NCI-H1092 treated with DMSO at 0.1 percent for 48 hours (cell line): ENCODE measurements at regions not wholly inside any gene's neighbourhood (a gene's known extent, or its start where the extent isn't known, plus 50 kb on each side); places are given as distances from the start of the nearest gene placed in this dataset.
A peak's percentile ranks its signal among the peaks of the same experiment; 100 is the strongest.
"Not testable (repeated sequence)": the region's sequence is repeated elsewhere in the genome, so short reads cannot be mapped to it uniquely, and the experiment has no call there.

Experiments
- DNase-seq: peaks from one replicate; lab custom pipeline; 2025; lab: John Stamatoyannopoulos, UW

DNA sequence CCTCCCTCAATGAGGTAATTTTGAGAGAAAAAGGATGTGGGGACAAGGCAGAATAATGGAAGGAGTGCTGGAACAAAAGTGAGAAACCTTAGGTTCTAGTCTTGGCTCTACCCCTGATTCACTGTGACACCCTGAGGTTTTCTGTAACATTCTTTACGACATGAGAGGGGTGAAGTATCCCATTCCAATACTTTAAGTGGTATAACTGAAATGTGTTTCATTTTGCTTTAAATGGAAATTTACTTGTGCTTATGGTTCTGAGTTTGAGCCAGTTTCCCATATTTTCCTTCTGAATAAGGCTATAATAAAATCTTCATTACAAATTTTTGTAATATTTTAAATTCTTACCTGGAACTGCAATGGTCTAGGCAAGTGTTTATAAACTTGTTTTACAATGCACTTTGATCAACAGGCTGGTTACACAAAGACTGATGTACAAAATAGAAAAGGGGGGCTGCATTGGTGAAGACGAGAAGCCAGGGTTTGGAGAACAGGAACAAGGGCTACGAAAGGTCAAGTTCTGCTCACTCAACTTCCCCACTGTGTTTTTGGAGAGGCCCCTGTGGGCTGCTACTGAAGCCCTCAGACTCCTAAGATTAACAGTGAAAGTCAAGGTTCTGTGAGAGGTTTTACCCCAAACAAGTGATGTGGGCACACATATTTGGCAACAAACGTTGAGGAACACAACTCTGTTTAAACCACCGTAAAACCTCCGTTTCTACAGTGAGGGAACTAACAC, 171.9 kb upstream of the ELL2 start:
- no peak for DNase-seq

DNA sequence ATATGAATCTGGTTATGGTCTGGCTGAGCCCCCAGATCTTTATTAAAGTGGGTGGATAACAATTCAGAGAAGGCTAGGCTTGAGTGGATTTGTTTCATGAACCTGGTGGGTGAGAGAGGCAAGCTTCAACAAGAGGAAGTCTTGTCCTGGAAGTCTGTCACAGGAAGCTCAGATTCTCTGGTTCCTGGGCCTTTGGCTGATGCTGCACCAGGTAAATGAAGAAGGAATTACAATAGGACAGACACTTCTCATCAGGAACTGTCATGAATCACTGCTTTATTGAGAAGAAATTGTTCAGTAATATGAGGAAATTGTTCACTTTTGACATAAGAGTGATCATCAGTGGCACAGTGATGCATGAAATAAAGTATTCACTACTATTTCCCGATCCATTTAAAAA, 167.6 kb upstream of the ELL2 start:
- no peak for DNase-seq

DNA sequence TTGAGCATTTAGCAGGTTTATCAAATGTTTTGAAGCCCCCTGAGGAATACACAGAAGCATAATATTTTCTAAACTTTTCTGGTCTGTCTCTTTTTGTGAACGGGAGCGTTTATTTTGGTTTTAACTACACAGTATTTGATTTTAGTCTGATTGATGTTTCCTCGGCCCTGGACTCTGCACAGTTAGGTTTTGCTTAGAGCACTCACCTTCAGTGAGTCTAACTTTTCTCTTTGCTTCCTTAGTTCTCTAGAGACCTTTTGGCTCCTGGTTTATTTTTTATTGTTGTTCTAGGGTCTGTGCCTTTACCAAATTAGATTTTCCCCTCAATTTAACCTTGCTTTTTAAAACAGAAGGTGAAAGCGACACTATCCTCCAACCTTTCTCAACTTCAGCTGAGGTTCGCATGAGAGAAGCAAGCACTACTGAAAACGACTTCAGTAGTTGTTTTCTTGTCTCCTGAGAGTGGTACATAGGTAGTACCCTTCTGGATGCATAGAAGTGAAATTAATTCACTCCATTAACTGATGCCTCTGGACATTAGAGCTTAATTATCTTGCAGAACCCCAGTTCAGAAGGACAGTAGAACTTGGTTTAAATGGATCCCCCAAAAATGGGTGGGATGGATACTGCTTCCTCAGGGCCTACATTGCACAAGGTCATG, 166.7 kb upstream of the ELL2 start:
- DNase-seq = no peak

DNA sequence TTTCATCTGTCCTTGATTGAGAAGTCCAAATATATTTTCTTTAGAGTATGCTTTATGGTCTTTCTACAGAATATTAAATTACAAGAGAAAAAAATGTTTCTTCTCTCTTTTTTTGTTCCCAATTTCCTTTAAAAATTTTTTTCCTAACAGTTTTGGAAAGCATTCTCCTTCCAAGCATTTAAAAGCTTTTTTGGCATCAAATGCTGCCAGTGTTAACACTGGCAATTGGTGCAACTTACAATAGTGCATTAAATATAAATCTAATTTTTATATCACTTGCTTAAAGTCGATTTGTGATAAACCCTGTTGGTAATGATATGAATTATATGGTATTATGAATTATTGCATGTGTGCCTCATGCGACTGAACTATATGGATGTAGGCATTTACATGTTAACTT, 165.9 kb upstream of the ELL2 start:
- DNase-seq = peak; percentile 14

- no peak for DNase-seq
Observed at GRCh38 chr5:96125231-96125891, 163.7 kb upstream of the ELL2 start.

DNA sequence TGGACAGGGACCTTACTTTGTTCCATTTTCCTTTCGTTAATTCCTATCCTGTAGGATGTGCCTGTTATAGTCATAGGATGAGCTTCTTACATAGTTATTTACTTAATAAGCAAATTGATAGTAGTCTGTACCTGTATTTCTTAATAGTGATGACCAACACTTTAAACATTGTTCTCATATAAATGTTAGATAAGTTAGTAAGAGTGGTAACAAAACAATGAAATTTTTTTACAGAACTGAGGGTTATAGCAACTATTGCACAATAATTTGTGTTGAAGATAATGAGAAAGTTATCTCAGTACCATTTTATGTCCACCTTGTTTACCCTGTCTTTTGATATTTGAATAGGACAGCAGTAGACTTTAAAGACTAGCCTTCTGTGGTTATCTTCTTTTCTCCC, 162.9 kb upstream of the ELL2 start:
- no peak for DNase-seq

DNA sequence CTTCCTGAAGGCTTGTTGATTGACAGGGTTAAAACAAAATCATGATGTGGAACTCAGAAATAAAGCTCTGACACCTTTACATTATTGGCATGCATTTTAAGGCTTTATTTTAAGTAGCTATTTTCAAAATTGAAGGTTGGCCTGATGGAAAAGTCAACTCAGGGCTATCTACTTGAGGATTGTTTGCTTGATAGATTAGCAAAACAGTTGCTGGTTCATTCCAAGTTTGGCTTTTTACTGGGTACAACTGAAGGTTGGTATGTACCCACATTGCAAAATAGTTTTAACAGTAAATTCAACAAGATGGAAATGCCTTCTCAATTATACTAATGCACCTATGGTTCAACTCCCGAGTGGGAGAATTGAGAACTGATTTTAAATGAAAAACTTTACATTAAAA, 161.8 kb upstream of the ELL2 start:
- DNase-seq = no peak

DNA sequence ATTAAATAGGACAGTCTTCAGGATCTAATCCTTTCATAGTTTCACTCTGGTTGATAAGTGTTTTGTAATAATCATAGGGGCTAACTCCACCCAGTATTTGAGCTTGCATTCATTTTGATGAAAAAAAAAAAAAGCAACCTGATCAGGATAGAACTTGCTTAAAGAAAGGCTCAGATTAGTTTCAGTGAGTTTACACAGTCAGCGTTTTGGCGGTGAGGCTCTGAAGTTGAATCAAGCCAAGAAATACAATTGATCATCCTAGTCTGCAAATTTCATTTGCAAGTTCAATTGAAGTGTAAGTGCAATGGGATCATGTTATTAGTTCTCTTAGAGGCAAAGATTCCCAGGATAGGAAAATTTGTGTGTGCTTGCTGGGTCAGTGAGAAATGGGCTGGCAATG, 159.7 kb upstream of the ELL2 start:
- no peak for DNase-seq

DNA sequence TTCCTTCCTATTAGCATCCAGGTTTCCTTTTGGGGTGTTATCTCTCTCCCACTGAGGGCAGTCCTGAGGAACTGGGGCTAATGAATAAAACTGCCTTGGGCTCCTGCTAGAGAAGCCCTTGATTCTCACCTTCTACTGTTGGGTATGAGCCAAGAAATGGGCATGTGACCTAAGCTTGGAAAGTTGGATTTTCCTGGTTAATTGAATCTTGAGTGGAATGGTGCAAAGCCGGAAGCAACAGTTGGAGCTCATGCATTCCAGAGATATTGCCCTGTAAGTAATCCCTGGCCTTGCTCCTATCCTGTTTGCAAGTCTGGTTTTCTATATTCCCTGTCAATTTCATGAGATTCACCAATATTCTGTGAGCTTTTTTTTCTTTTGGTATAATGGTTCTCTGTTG, 158.5 kb upstream of the ELL2 start:
- no peak for DNase-seq

- no peak for DNase-seq
Observed at GRCh38 chr5:96117771-96118651, 156.4 kb upstream of the ELL2 start.

- no peak for DNase-seq
Observed at GRCh38 chr5:96115147-96115807, 153.6 kb upstream of the ELL2 start.

DNA sequence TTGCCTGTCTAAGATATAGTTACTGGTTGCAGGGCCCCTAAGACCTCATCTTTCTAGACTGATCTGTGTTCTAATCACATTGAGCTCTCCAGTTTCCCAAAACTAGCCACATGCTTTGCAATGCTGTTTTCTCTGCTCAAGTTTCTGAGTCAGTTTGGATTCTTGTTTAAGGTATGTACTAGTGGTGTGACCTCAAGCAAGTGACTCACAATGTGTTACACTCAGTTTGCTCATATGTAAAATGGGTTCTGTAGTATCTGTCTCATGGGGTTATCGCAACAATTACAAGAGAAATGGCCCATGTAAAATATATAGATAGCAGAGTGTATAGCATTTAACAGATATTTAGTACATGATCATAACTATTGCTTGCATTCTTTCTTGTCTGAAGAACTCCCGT, 153.1 kb upstream of the ELL2 start:
- no peak for DNase-seq

DNA sequence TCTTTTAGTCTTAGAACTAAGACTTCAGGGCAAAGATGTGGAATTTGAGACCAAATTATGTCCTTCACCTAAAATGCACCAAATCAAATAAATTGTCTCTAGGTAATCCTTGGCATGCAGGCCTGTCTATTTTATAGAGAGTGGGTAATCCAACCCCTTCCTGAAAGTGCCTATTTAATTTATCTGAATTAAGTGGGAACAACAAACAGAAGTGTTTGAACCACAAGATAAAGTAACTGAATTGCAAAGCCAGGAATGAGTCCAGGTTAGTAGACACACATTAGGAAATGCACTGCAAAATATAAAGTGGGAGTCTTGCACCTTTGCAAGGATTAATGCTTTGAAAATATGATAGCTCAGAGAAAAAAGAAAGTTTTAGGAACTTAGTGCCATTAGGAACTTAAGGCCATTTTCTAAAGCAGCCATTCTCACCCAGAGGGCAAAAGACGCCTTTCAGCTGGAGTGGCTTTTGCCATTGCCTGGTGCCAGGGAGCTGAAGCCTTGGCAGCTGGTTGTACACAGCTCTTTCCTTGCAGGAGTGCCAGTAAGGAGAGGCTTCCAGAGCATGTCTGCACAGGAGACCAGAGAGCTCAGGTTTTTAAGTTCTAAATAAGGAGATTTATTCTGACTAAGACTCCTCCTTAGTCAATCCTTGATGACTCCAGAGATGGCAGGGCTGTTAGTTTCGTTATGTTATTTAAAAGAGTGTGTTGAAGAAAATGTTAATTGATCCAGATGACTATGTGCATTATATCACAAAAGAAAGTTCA, 151.7 kb upstream of the ELL2 start:
- no peak for DNase-seq

- no peak for DNase-seq
Observed at GRCh38 chr5:96112703-96113102, 151.1 kb upstream of the ELL2 start.

GRCh38 chr5:96112123-96112670, 150.5 kb upstream of the ELL2 start:
- DNase-seq = no peak

GRCh38 chr5:96111080-96111756, 149.6 kb upstream of the ELL2 start:
- DNase-seq = no peak

DNA sequence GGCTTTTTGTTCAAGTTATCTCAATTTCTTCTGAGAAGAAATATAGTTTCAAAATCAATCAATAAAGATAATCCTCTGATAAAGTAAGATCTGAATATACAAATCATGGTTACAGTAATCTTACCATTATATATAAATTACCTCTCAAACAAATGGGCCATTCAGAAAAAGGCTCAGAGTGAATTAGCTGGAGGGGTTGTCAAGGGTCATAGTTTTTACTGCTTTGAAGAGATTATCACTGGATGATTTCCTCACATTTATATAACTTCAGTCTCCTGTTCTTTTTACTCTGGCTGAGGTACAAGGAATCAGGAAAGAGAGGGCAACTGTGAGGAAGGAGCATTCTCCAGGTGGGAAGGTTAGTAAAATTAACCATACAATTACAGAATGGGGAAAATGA, 148.6 kb upstream of the ELL2 start:
- no peak for DNase-seq

GRCh38 chr5:96108629-96109028, 147.0 kb upstream of the ELL2 start:
- DNase-seq = not testable (repeated sequence)

DNA sequence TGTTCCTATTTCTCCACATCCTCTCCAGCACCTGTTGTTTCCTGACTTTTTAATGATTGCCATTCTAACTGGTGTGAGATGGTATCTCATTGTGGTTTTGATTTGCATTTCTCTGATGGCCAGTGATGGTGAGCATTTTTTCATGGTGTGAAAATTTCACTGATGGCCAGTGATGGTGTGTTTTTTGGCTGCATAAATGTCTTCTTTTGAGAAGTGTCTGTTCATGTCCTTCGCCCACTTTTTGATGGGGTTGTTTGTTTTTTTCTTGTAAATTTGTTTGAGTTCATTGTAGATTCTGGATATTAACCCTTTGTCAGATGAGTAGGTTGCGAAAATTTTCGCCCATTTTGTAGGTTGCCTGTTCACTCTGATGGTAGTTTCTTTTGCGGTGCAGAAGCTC, 142.2 kb upstream of the ELL2 start:
- DNase-seq = not testable (repeated sequence)
